ENCODE measurements at regions not wholly inside any gene's neighbourhood (a gene's known extent, or its start where the extent isn't known, plus 50 kb on each side); places are given as distances from the start of the nearest gene placed in this dataset.
"Not testable (repeated sequence)": the region's sequence is repeated elsewhere in the genome, so short reads cannot be mapped to it uniquely, and the experiment has no call there.

- DNase-seq (ENCODE audit: extremely low read depth, low read depth) = no peak
These were observed 128.9 kb downstream of the TMEM200A start for GRCh38 chr6:130494729-130495128.

GRCh38 chr6:130500693-130501092, 134.9 kb downstream of the TMEM200A start:
- no peak for DNase-seq (ENCODE audit: extremely low read depth, low read depth)

GRCh38 chr6:130503146-130503545, 137.3 kb downstream of the TMEM200A start:
- DNase-seq (ENCODE audit: extremely low read depth, low read depth) = no peak

DNA sequence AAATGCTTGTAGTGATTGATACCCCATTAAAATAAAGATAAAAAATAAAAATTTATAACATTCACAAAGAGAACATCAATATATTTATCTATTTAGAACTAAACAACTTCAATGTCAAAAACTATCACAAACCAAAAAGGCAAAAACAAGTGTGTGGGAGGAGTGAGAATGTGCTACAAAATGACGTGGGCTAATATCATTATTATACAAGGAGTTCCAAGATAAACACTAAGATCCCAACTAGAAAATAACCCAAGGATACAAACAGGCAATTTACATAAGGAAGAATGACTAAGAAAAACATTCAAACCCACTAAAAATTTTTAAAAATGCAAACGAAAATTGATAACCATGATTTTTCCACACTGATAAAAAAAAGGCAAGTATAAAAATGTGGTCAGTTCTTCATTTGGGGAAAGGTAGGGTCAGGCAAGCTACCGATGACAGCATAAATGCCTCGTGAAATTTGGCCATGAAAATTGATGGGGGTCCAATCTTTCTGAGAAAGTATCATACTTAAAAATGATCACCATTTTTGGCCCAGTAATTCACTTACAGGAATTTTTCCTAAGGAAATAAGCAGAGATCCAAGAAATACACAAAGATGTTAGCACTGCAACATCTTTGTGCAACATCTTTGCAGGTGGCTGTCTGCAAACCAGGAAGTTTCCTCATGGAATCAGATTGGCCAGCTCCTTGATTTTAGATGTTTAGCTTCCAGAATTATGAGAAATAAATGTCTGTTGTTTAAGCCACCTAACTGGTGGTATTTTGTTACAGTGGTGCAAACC, 140.2 kb downstream of the TMEM200A start:
- DNase-seq (ENCODE audit: extremely low read depth, low read depth) = no peak

DNA sequence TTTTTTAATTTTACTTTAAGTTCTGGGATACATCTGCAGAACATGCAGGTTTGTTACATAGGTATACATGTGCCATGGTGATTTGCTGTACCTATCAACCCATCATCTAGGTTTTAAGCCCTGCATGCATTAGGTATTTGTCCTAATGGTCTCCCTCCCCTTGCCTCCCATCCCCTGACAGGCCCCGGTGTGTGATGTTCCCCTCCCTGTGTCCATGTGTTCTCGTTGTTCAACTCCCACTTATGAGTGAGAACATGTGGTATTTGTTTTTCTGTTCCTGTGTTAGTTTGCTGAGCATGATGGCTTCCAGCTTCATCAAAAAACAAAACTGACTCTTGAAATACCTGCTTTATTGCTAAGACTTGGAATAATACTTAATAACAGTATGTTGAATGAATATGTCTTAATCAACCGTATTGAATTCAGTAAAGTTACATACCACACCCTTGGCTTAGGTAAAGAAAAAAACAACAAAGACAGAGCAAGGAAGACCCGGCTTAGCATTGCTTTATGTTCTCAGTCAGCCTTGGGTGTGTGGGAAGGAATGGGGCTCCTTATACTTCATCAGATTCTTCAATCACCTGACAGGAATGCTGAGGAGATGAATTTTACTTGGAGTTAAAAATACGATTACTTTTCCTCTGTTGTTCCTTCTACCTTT, 141.3 kb downstream of the TMEM200A start:
- DNase-seq (ENCODE audit: extremely low read depth, low read depth) = not testable (repeated sequence)

DNA sequence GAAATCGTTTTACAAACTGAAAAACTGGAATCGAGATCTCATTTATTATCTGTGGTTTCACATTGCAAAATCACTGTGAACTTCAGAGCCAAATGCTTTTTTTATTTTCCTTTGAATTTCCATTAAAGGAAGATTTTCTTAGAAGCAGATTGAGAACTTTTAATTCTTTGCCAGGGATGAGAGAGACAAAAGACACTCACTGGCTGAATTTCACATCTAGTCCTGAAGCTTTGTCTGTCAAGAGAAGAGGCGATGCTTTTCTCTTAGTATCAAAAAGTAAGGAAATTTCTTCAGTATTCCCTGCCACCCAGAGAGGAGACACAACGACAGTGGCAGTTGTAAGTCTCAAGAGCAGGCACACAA, 141.8 kb downstream of the TMEM200A start:
- no peak for DNase-seq (ENCODE audit: extremely low read depth, low read depth)

DNA sequence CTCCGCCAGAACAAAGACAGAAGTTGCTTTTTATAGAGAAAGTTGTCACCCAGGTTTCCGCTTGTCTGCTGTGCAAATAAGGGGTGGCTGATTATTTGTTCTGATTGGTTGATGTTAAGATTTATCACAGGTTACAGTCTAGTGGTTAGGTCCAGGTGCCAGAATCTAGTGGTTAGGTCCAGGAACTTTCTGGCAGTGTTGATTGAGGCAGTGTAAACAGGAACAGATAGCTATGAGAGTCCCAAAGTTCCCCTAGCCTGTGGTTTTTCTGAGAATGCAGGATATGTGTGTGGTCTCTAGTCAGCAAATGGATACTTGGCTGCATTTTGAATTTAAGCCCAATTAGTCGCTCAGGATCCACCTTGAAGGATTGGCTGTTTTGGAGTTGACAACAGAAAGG, 148.0 kb downstream of the TMEM200A start:
- DNase-seq (ENCODE audit: extremely low read depth, low read depth) = no peak

DNA sequence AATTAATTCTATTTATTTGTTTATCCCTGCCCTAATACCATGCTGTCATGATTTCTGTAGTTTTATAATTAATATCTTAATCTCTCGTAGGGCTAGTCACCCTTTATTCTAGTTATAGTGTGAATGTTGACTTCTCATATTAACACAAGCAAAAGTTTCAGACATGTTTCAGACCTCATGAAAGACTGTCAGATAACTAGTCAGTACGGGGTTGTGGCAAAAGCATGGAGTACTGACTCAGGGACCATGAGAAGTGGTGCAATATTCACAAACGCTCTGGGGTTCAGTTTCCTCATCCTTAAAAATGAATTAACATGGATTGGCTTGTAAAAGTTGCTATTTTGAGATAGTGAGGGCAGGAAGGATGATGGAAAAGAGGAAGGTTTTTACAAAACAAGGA, 148.9 kb downstream of the TMEM200A start:
- DNase-seq (ENCODE audit: extremely low read depth, low read depth) = no peak

DNA sequence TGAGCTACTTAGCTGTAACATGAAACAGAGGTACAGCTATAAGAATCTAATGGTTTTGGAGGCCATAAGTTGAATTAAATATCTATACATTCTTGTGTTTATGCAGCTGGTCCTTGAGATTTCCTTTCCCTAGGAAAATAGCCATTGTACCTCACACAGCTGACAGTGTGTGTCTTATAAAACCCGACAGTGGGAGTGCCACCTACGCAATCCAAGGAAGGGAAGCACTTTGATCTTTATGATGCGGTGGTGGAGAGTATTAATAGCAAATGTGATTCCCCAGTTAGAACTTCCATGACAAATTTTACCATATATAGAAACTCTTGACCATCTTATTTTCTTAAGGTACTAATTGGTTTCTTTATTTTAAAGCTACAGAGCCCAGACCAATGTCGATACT, 149.5 kb downstream of the TMEM200A start:
- no peak for DNase-seq (ENCODE audit: extremely low read depth, low read depth)

DNA sequence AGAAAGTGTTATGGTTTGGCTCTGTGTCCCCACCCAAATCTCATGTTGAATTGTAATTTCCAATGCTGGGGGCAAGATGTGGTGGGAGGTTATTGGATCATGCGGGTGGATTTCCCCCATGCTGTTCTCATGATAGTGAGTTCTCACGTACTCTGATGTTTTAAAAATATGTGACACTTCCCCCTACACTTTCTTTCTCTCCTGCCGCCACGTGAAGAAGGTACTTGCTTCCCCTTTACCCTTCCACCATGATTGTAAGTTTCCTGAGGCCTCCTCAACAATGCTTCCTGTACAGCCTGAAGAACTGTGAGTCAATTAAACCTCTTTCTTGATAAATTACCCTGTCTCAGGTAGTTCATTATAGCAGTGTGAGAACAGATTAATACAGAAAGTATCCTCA, 150.8 kb downstream of the TMEM200A start:
- DNase-seq (ENCODE audit: extremely low read depth, low read depth) = no peak

- no peak for DNase-seq (ENCODE audit: extremely low read depth, low read depth)
These were observed 151.7 kb downstream of the TMEM200A start for GRCh38 chr6:130517444-130517931.

DNA sequence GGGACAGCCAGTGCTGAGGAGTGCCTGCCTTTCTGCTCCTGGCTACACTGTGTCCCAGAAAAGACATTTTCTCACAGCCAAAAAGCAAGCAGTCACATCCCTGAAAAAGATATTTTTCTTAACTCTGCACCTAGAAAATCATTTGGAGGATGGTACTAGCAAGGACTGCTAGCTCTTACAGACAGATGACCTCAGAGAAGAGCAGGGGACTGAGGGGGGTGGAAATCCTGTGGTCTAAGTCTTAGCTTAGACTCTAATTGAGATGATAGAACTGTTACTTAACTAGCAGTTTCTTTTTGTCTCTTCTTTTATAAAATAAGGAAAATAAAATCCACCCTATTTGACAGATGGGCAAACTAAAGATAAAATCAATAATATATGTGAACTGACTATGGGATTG, 152.8 kb downstream of the TMEM200A start:
- DNase-seq (ENCODE audit: extremely low read depth, low read depth) = no peak

DNA sequence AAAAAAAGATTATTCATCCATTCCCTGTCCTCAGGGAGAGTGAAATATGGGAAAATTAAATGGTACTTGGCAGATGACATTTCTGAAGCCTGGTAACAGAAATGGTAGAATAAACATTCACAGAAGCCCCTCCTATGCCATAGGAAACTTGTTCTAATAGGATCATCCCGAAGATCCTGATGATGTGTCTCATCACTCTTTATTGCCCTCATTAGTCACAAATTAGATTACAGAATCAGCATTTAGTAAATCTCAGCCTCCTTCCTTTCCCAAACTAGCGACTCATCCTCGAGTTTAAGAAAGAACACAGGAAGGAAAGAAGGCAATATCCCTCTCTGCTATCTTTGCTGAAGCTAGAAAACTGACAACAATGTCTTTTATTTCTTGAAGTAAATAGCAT, 154.4 kb downstream of the TMEM200A start:
- no peak for DNase-seq (ENCODE audit: extremely low read depth, low read depth)

GRCh38 chr6:130520801-130521200, 155.0 kb downstream of the TMEM200A start:
- no peak for DNase-seq (ENCODE audit: extremely low read depth, low read depth)

- DNase-seq (ENCODE audit: extremely low read depth, low read depth) = no peak
These were observed 158.7 kb downstream of the TMEM200A start for GRCh38 chr6:130524552-130524951.

GRCh38 chr6:130525408-130525807, 159.6 kb downstream of the TMEM200A start:
- no peak for DNase-seq (ENCODE audit: extremely low read depth, low read depth)

GRCh38 chr6:130526466-130526865, 160.6 kb downstream of the TMEM200A start:
- no peak for DNase-seq (ENCODE audit: extremely low read depth, low read depth)

DNA sequence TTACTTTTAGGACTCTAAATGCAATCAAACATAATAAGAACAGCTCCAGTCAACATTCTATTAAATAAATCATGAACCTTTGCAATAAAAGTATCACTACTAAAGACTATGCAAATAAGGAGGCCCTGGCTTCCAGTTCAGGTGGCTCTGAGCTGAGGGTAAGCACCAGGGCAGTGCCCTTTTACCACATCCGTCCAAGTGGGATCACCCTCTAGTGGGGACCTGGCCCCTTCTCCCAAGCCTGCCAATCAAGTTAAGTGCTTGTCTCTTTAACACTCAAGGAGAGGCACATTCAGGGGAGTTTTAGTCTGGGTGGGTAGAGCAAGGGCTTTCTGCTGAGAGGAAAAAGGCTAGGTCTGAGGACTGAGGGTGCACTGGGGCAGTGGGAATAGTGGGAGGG, 161.4 kb downstream of the TMEM200A start:
- DNase-seq (ENCODE audit: extremely low read depth, low read depth) = no peak

GRCh38 chr6:130529569-130530149, 163.8 kb downstream of the TMEM200A start:
- no peak for DNase-seq (ENCODE audit: extremely low read depth, low read depth)

GRCh38 chr6:130534627-130535026, 168.8 kb downstream of the TMEM200A start:
- DNase-seq (ENCODE audit: extremely low read depth, low read depth) = no peak

- DNase-seq (ENCODE audit: extremely low read depth, low read depth) = no peak
These were observed 169.4 kb downstream of the TMEM200A start for GRCh38 chr6:130535242-130535641.

DNA sequence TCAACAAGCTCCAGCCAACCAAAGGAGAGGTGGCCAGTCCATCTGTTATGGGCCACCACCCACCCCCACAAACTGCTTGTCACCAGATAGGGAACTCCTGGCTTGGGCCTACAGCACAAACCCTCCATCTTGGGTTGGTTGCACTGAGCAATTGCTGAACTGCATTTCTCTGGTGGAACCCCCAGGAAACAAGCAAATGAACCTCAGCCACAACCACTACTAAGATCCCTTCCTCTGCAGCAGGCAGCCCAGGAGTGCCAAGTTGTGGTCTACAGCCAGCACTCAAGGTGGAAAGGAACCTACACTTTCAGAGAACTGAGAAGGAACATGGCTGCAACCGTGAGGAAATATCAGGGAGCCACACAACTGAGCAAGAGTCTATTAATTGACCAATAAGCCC, 171.6 kb downstream of the TMEM200A start:
- DNase-seq (ENCODE audit: extremely low read depth, low read depth) = no peak
